ENCODE measurements at regions not wholly inside any gene's neighbourhood (a gene's known extent, or its start where the extent isn't known, plus 50 kb on each side); places are given as distances from the start of the nearest gene placed in this dataset.
"Not testable (repeated sequence)": the region's sequence is repeated elsewhere in the genome, so short reads cannot be mapped to it uniquely, and the experiment has no call there.

DNA sequence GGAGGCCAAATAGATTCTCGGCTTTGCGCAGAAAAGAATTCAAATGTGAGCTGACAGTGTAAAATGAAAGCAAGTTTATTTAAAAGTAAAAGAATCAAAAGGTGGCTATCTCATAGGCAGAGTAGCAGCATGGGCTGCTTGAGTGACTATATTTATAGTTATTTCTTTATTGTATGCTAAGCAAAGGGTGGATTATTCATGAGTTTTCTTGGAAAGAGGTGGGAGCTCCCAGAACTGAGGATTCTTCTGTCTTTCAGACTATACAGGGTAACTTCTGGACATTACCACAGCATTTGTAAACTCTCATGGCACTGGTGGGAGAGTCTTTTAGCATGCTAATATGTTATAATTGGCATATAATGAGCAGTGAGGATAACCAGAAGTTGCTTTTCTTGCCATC lies 659.9 kb downstream of the RWDD3 start:
- no peak for TF ChIP-seq POLR2A (IDR thresholded peaks at IDR 0.05; ENCODE audit: low read depth, low read length)
- TF ChIP-seq TAF1 (IDR thresholded peaks at IDR 0.05; ENCODE audit: borderline replicate concordance, low read depth, low read length), result no peak
- TF ChIP-seq POLR2AphosphoS5 (IDR thresholded peaks at IDR 0.05; ENCODE audit: low read depth, low read length), result no peak
- DNase-seq (ENCODE audit: insufficient read length) (no peak), FAIRE-seq (no peak)

GRCh38 chr1:95903060-95903459 lies 669.0 kb downstream of the RWDD3 start:
- FAIRE-seq (no peak), DNase-seq (ENCODE audit: insufficient read length) (no peak)
- no peak for TF ChIP-seq TAF1 (IDR thresholded peaks at IDR 0.05; ENCODE audit: borderline replicate concordance, low read depth, low read length)

DNA sequence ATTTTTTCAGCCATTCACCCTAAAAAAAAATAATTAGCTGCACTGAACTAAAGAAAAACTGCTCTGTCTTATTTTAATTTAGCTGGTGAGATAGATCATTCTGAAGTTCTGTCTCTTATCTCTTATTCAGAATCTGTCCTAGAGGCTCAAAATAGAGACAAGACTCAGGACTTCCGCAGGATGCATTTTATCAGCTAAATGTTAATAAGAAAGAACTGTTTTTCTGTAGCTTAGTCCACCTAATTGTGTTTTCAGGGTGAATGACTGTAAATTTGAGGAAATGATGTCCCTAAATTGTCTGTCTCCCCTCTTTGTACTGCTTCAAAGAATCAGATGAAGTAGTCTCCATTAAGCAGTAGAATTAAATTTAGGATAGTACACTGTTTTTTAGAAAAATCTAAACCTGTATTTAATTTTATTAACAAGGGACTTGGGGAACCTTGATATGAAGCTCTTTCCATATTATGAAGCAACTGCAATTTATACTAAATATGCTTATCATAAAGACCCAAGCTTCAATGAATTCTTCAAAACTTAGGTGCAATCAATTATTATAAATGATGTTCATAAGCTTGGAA lies 671.9 kb downstream of the RWDD3 start:
- no peak for TF ChIP-seq TAF1 (IDR thresholded peaks at IDR 0.05; ENCODE audit: borderline replicate concordance, low read depth, low read length)
- TF ChIP-seq POLR2A (IDR thresholded peaks at IDR 0.05; ENCODE audit: low read depth, low read length), result no peak
- no peak for TF ChIP-seq POLR2AphosphoS5 (IDR thresholded peaks at IDR 0.05; ENCODE audit: low read depth, low read length)
- FAIRE-seq (no peak), DNase-seq (ENCODE audit: insufficient read length) (no peak)

- DNase-seq (ENCODE audit: insufficient read length); FAIRE-seq: not testable (repeated sequence)
Observed at GRCh38 chr1:95911739-95912138, 677.7 kb downstream of the RWDD3 start.

DNA sequence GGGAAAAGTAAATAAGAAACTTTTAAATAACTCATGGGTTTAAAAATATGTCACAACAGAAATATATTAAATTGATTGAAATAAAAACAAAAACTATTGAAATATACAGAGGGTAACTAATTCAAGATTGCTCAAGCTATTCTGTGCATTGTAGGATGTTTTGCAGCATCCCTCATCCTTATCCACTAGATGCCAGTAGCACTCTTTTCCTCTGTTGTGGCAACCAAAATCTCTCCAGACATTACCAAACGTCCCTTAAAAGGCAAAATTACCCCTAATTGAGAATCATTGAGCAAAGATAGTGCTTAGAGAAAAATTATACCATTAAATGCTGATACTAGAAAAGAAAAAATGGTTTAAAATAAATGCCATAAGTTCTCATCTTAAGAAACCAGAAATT lies 682.6 kb downstream of the RWDD3 start:
- FAIRE-seq (no peak), DNase-seq (ENCODE audit: insufficient read length) (no peak)
- TF ChIP-seq POLR2AphosphoS5 (IDR thresholded peaks at IDR 0.05; ENCODE audit: low read depth, low read length) (no peak), TAF1 (IDR thresholded peaks at IDR 0.05; ENCODE audit: borderline replicate concordance, low read depth, low read length) (no peak), POLR2A (IDR thresholded peaks at IDR 0.05; ENCODE audit: low read depth, low read length) (no peak)

DNA sequence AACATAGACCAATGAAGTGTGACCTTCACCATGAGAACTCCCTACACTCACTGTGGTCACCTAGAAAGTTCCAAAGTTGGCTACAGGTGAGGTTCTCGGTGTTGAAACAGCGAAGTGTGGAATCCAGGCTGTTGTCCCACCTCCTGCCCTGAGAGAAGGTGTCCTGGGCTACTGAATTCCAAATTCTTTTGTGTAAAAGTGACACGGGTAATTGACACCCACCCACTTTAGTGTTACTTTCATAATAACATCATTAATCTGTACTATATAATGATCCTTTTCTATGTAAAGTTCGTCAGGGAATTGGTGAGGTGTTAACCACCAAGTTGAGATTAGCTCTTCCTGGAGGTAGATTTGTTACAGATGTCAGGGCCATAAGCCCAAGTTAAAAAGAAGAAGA lies 690.7 kb downstream of the RWDD3 start:
- DNase-seq (ENCODE audit: insufficient read length) (no peak), FAIRE-seq (no peak)
- TF ChIP-seq POLR2AphosphoS5 (IDR thresholded peaks at IDR 0.05; ENCODE audit: low read depth, low read length) (no peak), TAF1 (IDR thresholded peaks at IDR 0.05; ENCODE audit: borderline replicate concordance, low read depth, low read length) (no peak), POLR2A (IDR thresholded peaks at IDR 0.05; ENCODE audit: low read depth, low read length) (no peak)

DNA sequence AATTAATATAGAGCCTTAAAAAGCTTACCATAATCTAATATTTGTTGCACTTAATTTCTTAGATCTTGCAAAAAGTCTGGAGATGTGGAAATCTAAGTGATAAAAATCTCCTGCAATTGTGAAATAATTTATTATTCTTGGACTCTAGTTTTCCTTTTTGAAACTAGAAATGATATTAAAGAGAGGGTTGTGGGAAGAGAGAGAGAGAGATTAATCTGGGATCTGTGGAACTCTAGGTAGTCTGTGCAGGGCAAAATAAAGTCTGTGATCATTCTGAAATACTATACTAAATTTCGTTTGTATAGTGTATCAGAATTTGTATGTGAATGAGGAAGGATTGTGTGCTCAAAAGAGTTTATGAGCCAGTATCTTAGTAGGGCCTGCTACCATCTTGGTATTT lies 692.3 kb downstream of the RWDD3 start:
- no peak for FAIRE-seq

GRCh38 chr1:95927061-95927460 lies 693.1 kb downstream of the RWDD3 start:
- DNase-seq (ENCODE audit: insufficient read length) (no peak), FAIRE-seq (no peak)
- TF ChIP-seq TAF1 (IDR thresholded peaks at IDR 0.05; ENCODE audit: borderline replicate concordance, low read depth, low read length) (no peak), POLR2AphosphoS5 (IDR thresholded peaks at IDR 0.05; ENCODE audit: low read depth, low read length) (no peak), POLR2A (IDR thresholded peaks at IDR 0.05; ENCODE audit: low read depth, low read length) (no peak)

More for the DNA sequence above, 692.3 kb downstream of the RWDD3 start:
- DNase-seq (ENCODE audit: insufficient read length), result no peak
- TF ChIP-seq POLR2AphosphoS5 (IDR thresholded peaks at IDR 0.05; ENCODE audit: low read depth, low read length) (no peak), POLR2A (IDR thresholded peaks at IDR 0.05; ENCODE audit: low read depth, low read length) (no peak), TAF1 (IDR thresholded peaks at IDR 0.05; ENCODE audit: borderline replicate concordance, low read depth, low read length) (no peak)

GRCh38 chr1:95935719-95936118 lies 701.7 kb downstream of the RWDD3 start:
- no peak for FAIRE-seq
- no peak for TF ChIP-seq TAF1 (IDR thresholded peaks at IDR 0.05; ENCODE audit: borderline replicate concordance, low read depth, low read length)
- no peak for TF ChIP-seq POLR2A (IDR thresholded peaks at IDR 0.05; ENCODE audit: low read depth, low read length)
- TF ChIP-seq POLR2AphosphoS5 (IDR thresholded peaks at IDR 0.05; ENCODE audit: low read depth, low read length), result no peak
- DNase-seq (ENCODE audit: insufficient read length), result no peak

GRCh38 chr1:95941121-95941798 lies 707.2 kb downstream of the RWDD3 start:
- DNase-seq (ENCODE audit: insufficient read length) (no peak), FAIRE-seq (no peak)
- TF ChIP-seq POLR2A (IDR thresholded peaks at IDR 0.05; ENCODE audit: low read depth, low read length), result no peak

GRCh38 chr1:95948023-95948422 lies 714.0 kb downstream of the RWDD3 start:
- no peak for TF ChIP-seq TAF1 (IDR thresholded peaks at IDR 0.05; ENCODE audit: borderline replicate concordance, low read depth, low read length)
- TF ChIP-seq POLR2AphosphoS5 (IDR thresholded peaks at IDR 0.05; ENCODE audit: low read depth, low read length), result no peak
- no peak for TF ChIP-seq POLR2A (IDR thresholded peaks at IDR 0.05; ENCODE audit: low read depth, low read length)
- FAIRE-seq, result no peak

GRCh38 chr1:95951371-95952102 lies 717.5 kb downstream of the RWDD3 start:
- TF ChIP-seq TAF1 (IDR thresholded peaks at IDR 0.05; ENCODE audit: borderline replicate concordance, low read depth, low read length) (no peak), POLR2AphosphoS5 (IDR thresholded peaks at IDR 0.05; ENCODE audit: low read depth, low read length) (no peak), POLR2A (IDR thresholded peaks at IDR 0.05; ENCODE audit: low read depth, low read length) (no peak)
- FAIRE-seq, result no peak

More at GRCh38 chr1:95948023-95948422, 714.0 kb downstream of the RWDD3 start:
- no peak for DNase-seq (ENCODE audit: insufficient read length)

More at GRCh38 chr1:95951371-95952102, 717.5 kb downstream of the RWDD3 start:
- no peak for DNase-seq (ENCODE audit: insufficient read length)

All from GM12892 (cell line).